Sciatic nerve (tissue), 2 donors: ENCODE measurements at regions not wholly inside any gene's neighbourhood (a gene's known extent, or its start where the extent isn't known, plus 50 kb on each side); places are given as distances from the start of the nearest gene placed in this dataset.
A peak's percentile ranks its signal among the peaks of the same experiment; 100 is the strongest.
"Not testable (repeated sequence)": the region's sequence is repeated elsewhere in the genome, so short reads cannot be mapped to it uniquely, and the experiment has no call there.

ENCODE experiments used
- ATAC-seq: fragments of 200-7000 bp; cut with Tn5 transposase; one replicate; pipeline ENCODE4 v1.9.1; 2020; ENCODE audit warnings: mild to moderate bottlenecking, moderate library complexity
- DNase-seq: peaks from one replicate; pipeline ENCODE4 v3.0.0-alpha.2; 2020; ENCODE audit warnings: low spot score
- intact Hi-C: fragments of 100-400 bp; cut with DNase I; formaldehyde crosslinking; loops from one replicate; pipeline ENCODE4 v1.14.2; 2022
- donor health status: DM: no; HTN: no; CAD: no.
- donor health status: DM: no; HTN: no; CAD: no.

DNA sequence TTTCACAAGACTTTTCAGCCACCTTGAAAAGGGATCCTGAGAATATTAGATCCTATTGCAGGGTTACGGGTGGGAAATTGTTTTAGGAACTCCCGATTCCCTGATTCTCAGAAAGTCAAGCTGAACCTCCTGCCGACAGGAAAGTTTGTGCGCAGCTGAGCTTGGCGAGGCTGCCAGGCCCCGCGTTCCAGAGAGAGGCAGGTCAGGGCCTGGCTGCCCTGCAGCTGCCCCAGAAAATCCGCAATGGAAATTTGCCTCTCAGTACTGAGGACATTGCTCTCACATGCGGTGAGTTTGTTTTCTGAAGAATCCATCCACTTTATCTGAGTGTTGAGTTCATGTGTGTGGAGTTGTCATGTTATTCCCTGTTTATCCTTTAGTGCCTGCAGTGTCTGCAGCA lies 144.2 kb downstream of the RTP5 start:
- intact Hi-C loops = no loop called here
- peak; percentile 60 for DNase-seq
- peak; percentile 92 for ATAC-seq

DNA sequence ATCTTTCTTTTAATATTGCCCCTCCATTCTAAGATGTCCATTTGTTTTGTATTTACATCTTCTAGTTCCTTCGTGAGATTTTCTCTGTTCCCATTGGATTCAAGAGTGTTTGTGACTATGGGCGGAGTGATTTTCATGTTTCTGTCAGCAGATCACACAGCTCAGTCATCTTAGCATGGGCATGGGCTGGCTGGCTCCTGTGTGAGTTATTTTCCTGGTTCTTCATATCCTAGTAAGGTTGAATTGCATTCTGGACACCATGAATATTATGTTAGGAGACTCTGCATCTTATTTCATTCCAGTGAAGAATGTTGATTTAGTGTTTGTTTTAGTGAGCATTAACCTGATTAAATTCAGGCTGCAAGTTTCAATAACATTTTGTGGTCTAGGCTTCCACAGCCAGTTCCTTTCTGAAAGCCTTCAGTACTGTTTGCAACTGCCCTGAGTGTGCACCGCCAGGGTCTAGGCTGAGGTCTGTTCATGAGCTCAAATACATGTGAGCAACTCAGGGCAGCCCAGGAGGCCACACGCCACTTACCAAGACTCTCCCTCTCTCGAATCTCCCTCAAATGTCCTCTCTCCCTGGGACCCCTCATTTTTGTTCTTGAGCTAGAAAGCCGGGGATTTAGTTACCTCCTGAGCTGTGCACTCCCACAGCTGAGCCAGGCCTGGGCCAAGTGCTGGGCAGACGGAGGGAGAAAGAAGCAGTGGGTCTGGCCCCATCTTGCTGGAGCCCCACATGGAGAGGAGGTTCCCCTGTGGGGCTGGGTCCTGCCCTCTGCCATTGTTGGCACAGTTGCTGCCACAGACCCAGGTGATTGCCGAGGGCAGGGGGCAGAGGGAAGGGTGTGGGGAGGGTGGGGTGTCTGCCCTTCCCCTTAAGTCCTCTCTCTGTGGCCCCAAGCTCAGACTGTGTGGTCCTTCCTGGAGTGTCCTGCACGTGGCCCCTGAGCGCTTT lies 145.9 kb downstream of the RTP5 start:
- intact Hi-C loops = no loop called here
- DNase-seq = peak; percentile 41
- ATAC-seq = no peak

DNA sequence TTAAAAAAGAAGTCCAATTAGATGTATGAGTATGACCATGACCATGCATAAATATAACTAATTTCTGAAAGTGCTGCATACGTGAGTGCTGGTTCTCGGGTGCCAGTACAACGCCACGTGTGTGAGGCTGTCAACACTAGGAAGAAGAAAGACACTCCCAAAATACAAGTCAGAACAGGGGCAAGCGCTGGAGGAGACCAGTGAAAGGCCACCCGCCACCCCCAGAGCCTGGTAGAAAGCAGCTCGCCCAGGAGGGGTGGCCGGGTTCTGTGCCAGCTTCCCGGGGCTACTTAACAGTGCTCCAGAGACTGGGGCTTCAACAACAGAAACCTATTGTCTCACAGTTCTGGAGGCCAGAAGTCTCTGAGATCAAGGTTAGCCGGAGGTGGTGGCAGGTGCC lies 147.6 kb downstream of the RTP5 start:
- DNase-seq (peak; percentile 35), ATAC-seq (no peak)
- intact Hi-C loops = no loop called here

DNA sequence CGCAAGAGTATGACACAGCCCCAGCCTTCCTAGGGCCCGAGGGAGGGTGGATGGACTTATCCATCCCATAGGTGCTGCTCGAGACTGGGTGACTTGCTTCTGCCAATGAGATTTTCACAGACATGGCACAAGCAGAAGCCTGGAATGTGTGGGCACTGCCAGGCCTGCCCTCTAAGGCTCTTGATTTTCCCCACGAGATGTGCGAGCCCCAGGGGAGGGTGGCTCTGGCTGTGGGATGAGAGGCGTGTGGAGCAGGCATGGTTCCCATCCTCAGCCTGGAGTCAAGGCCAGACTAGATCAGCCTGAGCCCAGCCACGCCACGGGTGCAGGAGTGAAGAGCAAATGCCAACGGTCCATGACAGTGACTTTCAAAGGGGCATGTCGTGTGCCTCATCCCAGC lies 148.9 kb downstream of the RTP5 start:
- intact Hi-C loops = not testable (repeated sequence)
- DNase-seq = peak; percentile 45

DNA sequence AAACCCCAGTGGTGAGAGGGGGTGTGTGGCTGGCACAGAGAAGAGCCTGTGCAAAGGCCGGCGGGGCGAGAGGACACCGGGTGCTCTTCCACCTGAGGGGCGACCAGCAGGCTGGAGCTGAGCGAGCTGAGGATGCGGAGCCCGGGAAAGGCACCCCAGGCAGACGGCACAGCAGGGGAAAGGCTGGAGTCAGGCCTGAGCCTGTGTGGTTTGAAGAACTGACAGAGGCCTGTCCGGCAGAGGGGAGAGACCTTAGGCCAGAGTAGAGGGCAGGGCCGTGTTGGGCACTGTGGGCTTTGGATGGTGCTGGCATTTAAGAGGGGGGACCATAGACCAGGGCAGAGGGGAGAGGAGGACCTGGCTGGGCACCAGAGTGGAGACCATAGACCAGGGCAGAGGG lies 149.8 kb downstream of the RTP5 start:
- peak; percentile 47 for DNase-seq
- no peak for ATAC-seq
- intact Hi-C loops = no loop called here

More for the DNA sequence above, 148.9 kb downstream of the RTP5 start:
- ATAC-seq = not testable (repeated sequence)

DNA sequence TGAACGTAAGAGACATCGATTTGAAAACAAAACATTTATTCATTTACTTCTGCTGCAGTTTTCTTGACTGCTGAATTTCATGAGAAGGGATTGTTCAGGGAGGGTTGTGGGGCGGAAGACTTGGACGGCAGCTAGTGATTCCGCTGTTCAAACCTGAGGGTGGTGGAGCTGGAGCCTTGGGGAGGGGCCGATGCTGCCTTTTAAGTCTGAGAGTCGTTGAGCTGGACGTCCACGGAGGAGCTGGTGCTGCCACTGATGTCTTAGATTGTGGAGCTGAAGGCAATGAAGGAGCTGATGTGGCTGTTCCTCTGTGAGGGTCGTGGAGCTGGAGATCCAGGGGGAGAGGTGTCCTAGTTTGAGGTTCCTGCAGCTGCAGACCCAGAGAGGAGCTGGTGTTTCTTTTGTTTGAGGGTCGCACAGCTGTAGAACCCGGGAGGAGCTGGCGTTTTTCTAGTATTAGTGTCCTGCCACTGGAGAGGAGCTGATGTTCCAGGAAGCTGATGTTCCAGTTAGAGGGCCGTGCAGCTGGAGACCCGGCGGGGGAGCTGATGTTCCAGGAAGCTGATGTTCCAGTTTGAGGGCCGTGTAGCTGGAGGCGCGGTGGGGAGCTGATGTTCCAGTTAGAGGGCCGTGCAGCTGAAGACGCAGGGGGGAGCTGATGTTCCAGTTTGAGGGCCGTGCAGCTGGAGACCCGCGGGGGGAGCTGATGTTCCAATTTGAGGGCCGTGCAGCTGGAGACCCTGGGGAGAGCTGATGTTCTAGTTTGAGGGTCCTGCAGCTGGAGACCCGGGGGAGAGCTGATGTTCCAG lies 150.9 kb downstream of the RTP5 start:
- DNase-seq = peak; percentile 77
- ATAC-seq = peak; percentile 86

DNA sequence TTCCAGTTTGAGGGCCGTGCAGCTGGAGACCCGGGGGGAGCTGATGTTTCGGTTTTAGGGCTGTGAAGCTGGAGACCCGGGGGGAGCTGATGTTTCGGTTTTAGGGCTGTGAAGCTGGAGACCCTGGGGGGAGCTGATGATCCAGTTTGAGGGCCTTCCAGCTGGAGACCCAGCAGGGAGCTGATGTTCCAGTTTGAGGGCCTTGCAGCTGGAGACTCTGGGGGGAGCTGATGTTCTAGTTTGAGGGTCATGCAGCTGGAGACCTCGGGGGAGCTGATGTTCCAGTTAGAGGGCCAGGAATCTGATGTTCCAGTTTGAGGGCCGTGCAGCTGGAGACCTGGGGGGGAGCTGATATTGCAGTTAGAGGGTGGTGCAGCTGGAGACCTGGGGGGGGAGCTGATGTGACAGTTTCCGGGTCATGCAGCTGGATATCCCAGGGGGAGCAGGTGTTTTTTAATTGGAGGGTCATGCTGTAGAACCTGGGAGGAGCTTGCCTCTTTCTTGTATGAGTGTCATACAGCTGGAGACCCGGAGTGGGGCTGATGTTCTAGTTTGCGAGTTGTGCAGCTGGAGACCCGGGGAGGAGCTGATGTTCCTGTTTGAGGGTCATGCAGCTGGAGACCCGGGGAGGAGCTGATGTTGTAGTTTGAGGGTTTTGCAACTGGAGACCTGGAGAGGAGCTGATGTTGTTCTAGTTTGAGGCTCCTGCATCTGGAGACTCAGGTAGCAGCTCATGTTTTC lies 153.2 kb downstream of the RTP5 start:
- ATAC-seq = peak; percentile 23
- peak; percentile 30 for DNase-seq
- intact Hi-C loops = no loop called here

More for the DNA sequence above, 150.9 kb downstream of the RTP5 start:
- intact Hi-C loops = no loop called here

DNA sequence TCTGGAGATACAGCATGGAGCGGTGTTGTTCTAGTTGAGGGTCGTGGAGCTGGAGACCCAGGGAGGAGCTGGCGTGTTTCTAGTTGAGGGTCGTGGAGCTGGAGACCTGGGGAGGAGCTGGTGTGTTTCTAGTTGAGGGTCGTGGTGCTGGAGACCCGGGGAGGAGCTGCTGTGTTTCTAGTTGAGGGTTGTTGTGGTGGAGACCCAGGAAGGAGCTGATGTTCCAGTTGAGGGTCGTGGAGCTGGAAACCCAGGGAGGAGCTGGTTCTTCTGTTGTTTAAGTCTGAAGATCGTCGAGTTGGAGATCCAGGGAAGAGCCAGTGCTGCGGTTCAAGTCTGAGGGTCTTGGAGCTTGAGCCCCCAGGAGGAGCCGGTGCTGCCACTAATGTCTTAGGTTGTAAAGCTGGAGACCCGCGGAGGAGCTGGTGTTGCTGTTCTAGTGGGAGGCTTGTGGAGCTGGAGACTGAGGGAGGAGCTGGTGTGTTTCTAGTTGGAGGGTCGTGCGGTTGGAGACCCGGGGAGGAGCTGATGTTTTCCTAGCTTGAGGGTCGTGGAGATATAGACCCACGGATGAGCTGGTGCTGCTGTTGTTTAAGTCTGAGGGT lies 155.3 kb downstream of the RTP5 start:
- ATAC-seq (no peak), DNase-seq (peak; percentile 38)
- intact Hi-C loops = no loop called here

DNA sequence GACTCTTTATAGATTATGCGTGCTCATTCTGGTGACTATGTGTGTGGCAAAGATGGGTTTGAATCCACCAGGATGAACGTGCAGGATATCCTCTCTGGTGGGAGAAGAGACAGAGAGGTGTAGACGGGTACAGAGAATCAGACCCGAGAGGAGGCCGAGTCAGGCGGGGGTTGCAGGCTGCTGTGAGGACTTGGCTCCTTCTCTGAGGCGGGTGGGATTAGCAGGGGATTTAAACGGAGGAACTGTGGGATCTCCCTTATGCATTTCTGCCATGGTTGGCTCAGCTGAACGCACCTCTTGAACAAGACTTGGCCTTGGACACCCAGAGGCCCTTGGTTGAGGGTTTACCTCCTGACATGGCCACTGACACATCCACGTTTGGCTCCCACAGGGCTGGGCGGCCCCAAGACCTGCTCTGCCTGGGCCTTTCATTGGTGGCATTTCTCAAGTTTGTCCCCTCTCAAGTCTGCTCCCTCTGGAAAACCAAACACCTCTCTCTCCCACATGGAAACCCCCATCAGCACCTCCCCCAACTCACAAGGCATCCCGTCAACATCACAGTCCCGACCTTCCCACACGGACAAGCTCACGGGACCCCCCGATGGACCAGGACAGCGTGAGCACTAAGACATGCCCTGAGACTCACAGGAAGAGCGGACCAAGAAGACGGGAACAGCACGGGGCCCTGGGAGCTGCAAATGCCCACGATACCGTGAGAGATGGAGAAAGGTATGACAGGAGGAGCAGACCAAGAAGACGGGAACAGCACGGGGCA lies 158.3 kb downstream of the RTP5 start:
- intact Hi-C loops = no loop called here
- DNase-seq = peak; percentile 26

DNA sequence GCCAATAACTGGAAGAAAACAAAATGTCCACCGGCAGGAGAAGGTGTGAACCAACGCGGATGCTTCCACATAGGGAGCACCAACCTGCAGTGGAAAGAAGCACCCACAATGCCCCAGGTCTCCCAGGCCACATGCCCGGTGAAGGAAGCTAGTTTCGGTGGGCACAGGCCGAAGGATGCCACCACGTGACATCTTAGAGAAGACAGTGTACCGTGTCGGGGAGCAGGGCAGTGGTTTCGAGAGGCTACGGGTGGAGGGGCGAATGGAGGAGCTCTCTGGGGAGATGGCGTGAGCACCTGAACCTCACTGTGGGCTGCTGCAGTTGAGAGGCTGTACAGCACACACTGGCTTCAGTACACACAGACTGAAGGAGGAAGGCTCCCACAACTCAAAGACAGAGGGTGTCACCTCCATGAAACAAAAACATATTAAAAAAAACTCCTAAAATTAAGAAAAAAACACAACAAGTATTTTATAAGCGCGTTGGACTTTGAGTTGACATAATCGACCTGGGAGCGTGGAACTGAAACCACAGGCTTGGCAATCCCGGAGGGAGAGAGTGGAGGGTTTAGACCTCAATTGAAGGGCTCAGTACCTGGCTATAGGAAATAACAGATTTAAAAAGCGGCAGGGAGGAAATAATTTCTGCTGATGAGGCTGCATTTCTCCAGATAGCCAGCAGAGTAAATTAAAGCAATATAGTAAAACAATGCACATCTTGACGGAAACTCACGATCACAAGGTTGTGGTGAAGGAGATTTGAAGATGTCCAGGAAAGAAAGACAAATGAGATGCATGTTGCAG lies 160.1 kb downstream of the RTP5 start:
- DNase-seq (peak; percentile 45), ATAC-seq (no peak)
- intact Hi-C loops = no loop called here

More for the DNA sequence above, 158.3 kb downstream of the RTP5 start:
- no peak for ATAC-seq

DNA sequence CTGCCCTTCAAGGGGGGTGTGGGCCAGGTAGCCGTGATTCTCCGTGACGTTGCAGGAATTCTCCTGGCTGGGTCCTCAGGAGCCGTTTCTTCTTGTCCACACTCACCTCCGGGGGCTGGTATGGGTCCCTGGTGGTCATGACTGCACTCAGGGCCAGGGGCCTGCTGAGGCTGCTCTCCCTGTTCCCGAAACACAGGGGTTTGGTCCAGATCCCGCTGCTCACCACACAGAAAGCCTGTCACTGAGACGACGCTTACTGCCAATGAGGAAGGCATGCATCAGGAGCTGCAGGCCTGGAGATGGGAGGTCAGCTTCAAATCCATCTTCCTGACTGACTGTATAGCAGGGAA lies 160.7 kb downstream of the RTP5 start:
- peak; percentile 45 for DNase-seq

DNA sequence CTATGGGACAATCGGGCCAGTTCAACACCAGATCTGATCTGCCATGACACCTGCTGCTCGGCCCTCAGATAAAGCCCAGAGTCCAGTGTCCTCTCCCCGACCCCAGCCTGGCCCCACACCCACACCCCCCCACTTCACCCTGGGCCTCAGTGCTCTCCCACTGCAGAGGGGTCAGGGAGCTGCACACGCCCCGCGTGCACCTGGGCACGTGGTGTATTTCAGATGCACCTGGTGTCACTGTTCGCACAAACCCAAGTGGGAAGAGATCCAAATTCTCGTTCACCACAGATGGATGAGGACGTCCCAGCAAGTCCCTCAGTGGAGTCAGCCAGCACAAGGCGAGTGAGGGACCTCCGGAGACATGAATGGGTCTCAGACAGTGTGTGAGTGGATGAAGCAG lies 161.3 kb downstream of the RTP5 start:
- DNase-seq (peak; percentile 23), ATAC-seq (no peak)
- intact Hi-C loops = no loop called here

More for the DNA sequence above, 160.7 kb downstream of the RTP5 start:
- no peak for ATAC-seq
- intact Hi-C loops = no loop called here

DNA sequence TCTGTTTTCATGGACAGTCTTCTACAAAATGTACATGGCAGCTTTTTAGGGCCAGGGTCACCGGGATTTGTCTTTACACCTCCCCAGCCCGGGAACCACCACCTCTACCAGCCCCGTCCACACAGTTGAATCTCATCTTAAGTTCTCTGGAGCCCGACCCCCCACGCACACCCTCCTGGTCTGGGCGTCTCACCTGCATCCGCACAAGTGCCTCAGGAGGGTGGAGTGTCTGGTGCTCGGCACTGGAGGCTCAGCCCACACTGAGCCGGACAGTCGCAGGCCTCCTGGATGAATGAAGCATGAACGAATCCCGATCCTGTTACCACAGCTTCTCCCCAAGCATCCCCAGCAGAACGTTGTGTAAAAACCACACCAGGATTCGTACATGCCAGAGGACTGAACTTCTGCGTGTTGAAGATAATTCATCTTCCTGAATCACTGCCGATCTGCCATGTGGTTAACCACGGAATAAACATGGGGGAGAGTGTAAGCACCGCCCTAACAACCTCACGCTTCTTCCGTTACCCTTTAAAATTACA lies 162.0 kb downstream of the RTP5 start:
- DNase-seq (peak; percentile 45), ATAC-seq (peak; percentile 30)
- intact Hi-C loops = no loop called here

DNA sequence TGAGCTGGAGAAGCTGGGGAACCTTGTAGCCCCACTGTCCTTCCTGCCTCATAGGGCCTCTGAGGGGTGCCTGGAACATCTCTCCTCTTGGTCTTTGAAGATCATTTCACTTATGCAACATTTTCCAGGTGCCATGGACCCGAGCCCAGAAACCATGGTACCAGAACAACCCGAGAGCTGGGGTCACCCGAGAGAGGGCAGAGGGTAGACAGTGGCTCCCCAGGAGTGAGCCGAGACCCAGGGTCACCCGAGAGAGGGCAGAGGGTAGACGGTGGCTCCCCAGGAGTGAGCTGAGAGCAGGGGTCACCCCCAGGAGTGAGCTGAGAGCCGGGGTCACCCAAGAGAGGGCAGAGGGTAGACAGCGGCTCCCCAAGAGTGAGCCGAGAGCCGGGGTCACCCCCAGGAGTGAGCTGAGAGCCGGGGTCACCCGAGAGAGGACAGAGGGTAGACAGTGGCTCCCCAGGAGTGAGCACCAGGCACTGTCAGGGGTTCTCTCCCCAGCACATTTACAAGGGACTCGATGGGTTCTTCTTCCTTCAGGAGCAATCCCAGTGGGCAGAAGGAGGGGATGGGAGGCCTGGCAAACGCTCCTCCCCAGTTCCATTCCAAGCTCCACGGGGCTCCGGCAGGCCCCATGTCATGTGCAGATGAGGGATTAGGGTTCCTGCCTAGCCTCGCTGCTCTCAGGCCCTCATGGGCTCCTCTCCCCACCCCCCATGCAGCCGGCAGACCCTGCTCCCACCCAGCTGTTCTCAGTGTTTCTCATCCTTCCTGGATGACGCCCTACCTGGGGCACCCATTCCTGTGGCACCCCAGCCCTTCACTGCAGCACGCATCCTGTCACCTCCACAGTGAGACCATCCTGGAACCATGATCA lies 163.5 kb downstream of the RTP5 start:
- DNase-seq = peak; percentile 45
- ATAC-seq = no peak

DNA sequence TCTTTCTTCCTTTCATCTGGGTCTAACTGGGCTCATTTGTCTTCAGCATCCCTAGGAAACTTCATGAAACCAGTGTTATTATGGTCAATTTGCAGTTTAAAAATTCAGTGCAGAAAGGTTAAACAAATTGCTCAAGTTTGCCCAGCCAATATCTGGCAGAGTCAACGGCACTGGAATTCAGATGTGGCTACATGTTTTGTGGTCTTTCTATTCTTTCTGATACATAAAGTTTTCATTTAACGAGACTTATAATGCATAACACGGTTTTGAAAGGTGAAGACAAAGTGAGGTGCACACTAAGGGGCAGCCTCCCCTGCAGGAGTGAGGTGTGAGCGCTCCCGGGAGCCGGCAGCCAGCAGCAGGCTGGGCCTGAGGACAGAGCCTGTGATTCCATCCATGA lies 164.6 kb downstream of the RTP5 start:
- DNase-seq = no peak
- intact Hi-C loops = no loop called here
- no peak for ATAC-seq

More for the DNA sequence above, 163.5 kb downstream of the RTP5 start:
- intact Hi-C loops = no loop called here
